ENCODE measurements at regions not wholly inside any gene's neighbourhood (a gene's known extent, or its start where the extent isn't known, plus 50 kb on each side); places are given as distances from the start of the nearest gene placed in this dataset.

- no peak overlapping the region for H3K9ac ChIP-seq
- H3K9me3 ChIP-seq (replicated peaks in 1 of 11): no peaks in the 10 kb centered on the region
- no peak overlapping the region for H3K4me3 ChIP-seq
- peaks cover 0 to 9% (median 0%) of the 10 kb centered on the region in 10 experiments; a peak in 3 of 20 replicates for H3K4me1 ChIP-seq
- H3K36me3 ChIP-seq: peaks cover 76 to 97% (median 91%) of the 10 kb centered on the region in 11 experiments
- H3K4me2 ChIP-seq: no peak overlapping the region
- H3K27ac ChIP-seq: no peak overlapping the region
- no peaks in the 10 kb centered on the region for H3K27me3 ChIP-seq
- TF ChIP-seq Cebpa-rat (IDR thresholded peaks at IDR 0.05): no peak
- H4K20me1 ChIP-seq: peaks cover 0 to 19% (median 5%) of the 10 kb centered on the region in 11 experiments; a peak in 6 of 22 replicates
Measured at GRCh38 chr20:36824142-36824940, 50.8 kb upstream of the DSN1 start.

- Histone ChIP-seq H3K4me2 (no peak overlapping the region), H3K36me3 (peaks cover 68 to 97% (median 92%) of the 10 kb centered on the region in 11 experiments), H3K9me3 (replicated peaks in 1 of 11) (no peaks in the 10 kb centered on the region), H3K9ac (no peak overlapping the region), H3K27ac (no peak overlapping the region), H4K20me1 (peaks cover 0 to 19% (median 5%) of the 10 kb centered on the region in 11 experiments; a peak in 6 of 22 replicates), H3K4me1 (peaks cover 0 to 9% (median 0%) of the 10 kb centered on the region in 10 experiments; a peak in 2 of 20 replicates), H3K27me3 (no peaks in the 10 kb centered on the region), H3K4me3 (no peak overlapping the region)
- no peak for TF ChIP-seq Cebpa-rat (IDR thresholded peaks at IDR 0.05)
Measured at GRCh38 chr20:36825385-36826104, 50.4 kb upstream of the TLDC2 start.

Measured in BLaER1 treated with 17β-estradiol and CSF1 and Interleukin-3, amounts not matched to agents 10 nM and 100 nM (cell line).